Breast epithelium (tissue), 4 donors: ENCODE measurements at regions not wholly inside any gene's neighbourhood (a gene's known extent, or its start where the extent isn't known, plus 50 kb on each side); places are given as distances from the start of the nearest gene placed in this dataset.

Experiments
- DNase-seq, 2 donors: peaks; one replicate each; pipeline ENCODE4 v3.0.0-alpha.2; 2019; ENCODE audit warnings: low spot score in 2 of 2
- H3K27ac ChIP-seq, 2 donors: fragments of 200-600 bp; sonication (generic) in 1 of 2; one replicate each; pipeline ENCODE4 v1.5.1; 2016 to 2019; ENCODE audit warnings: mild to moderate bottlenecking in 1 of 2
- H3K27me3 ChIP-seq, 2 donors: fragments of 200-600 bp; sonication (generic) in 1 of 2; one replicate each; pipeline versions ENCODE4 v1.5.1 to v1.6.0; 2017 to 2019; ENCODE audit warnings: control low read depth in 1 of 2, mild to moderate bottlenecking in 1 of 2
- H3K36me3 ChIP-seq: fragments of 200-600 bp; one replicate; pipeline ENCODE4 v1.5.1; 2019
- H3K4me1 ChIP-seq, 2 donors: fragments of 200-600 bp; sonication (generic); one replicate each; pipeline ENCODE4 v1.5.1; 2016 to 2019; ENCODE audit warnings: control low read depth in 1 of 2
- H3K4me3 ChIP-seq, 3 donors: fragments of 200-600 bp; sonication (generic); 1 replicate in 2 of 3; 2 replicates in 1 of 3; pipeline ENCODE4 v1.5.1; 2016 to 2019; ENCODE audit warnings: mild to moderate bottlenecking in 3 of 3, moderate library complexity in 2 of 3
- H3K9me3 ChIP-seq, 2 donors: fragments of 200-600 bp; sonication (generic) in 1 of 2; one replicate each; pipeline ENCODE4 v1.5.1; 2016 to 2019; ENCODE audit warnings: control low read depth in 1 of 2
- CTCF ChIP-seq, 3 donors: fragments of 450-650 bp; IDR thresholded peaks; one replicate each; pipeline ENCODE4 v1.5.1; 2016 to 2017; ENCODE audit warnings: antibody characterized with exemption in 3 of 3, mild to moderate bottlenecking in 3 of 3, moderate library complexity in 3 of 3
- POLR2A ChIP-seq: fragments of 450-650 bp; IDR thresholded peaks from one replicate; pipeline ENCODE4 v1.6.1; 2016; ENCODE audit warnings: antibody characterized with exemption, mild to moderate bottlenecking, moderate library complexity
- POLR2AphosphoS5 ChIP-seq, 3 donors: sonication (generic); formaldehyde crosslinking; IDR thresholded peaks; one replicate each; pipeline ENCODE4 v1.6.1; 2017; ENCODE audit warnings: antibody characterized with exemption in 3 of 3
- intact Hi-C: fragments of 100-400 bp; cut with DNase I; formaldehyde crosslinking; loops from one replicate; pipeline ENCODE4 v1.15.1; 2023; ENCODE audit warnings: low total_unique reads

GRCh38 chr21:38188037-38188436, 68.8 kb upstream of the KCNJ15 start:
- no peak overlapping the region for H3K4me3 ChIP-seq
- peaks cover 6 to 9% of the 10 kb centered on the region in 2 donors for H3K9me3 ChIP-seq
- TF ChIP-seq CTCF (IDR thresholded peaks at IDR 0.05), result no peak
- no peak for TF ChIP-seq POLR2AphosphoS5 (IDR thresholded peaks at IDR 0.05)
- no peak for TF ChIP-seq POLR2A
- DNase-seq, result no peak
- H3K27me3 ChIP-seq, result no peaks in the 10 kb centered on the region
- intact Hi-C loops, result no loop called here
- no peaks in the 10 kb centered on the region for H3K36me3 ChIP-seq
- H3K27ac ChIP-seq, result no peak overlapping the region
- H3K4me1 ChIP-seq, result no peaks in the 10 kb centered on the region

- H3K4me1 ChIP-seq, result no peaks in the 10 kb centered on the region
- TF ChIP-seq POLR2A, result no peak
- no peak for TF ChIP-seq CTCF (IDR thresholded peaks at IDR 0.05)
- no peak for TF ChIP-seq POLR2AphosphoS5 (IDR thresholded peaks at IDR 0.05)
- no peak overlapping the region for H3K4me3 ChIP-seq
- H3K9me3 ChIP-seq, result peaks cover 0 to 23% of the 10 kb centered on the region in 2 donors
- H3K27ac ChIP-seq, result no peak overlapping the region
- H3K36me3 ChIP-seq, result no peaks in the 10 kb centered on the region
- H3K27me3 ChIP-seq, result no peaks in the 10 kb centered on the region
- DNase-seq, result no peak
- intact Hi-C loops, result no loop called here
These were observed 60.8 kb upstream of the KCNJ15 start for GRCh38 chr21:38196036-38196435.

- H3K27ac ChIP-seq, result no peak overlapping the region
- no peak overlapping the region for H3K4me3 ChIP-seq
- intact Hi-C loops, result no loop called here
- TF ChIP-seq CTCF (IDR thresholded peaks at IDR 0.05) (no peak), POLR2A (no peak), POLR2AphosphoS5 (IDR thresholded peaks at IDR 0.05) (no peak)
- H3K9me3 ChIP-seq, result no peaks in the 10 kb centered on the region
- no peaks in the 10 kb centered on the region for H3K4me1 ChIP-seq
- H3K36me3 ChIP-seq, result no peaks in the 10 kb centered on the region
- H3K27me3 ChIP-seq, result peaks cover 0 to 6% of the 10 kb centered on the region in 2 donors
- no peak for DNase-seq
These were observed 54.0 kb upstream of the KCNJ15 start for GRCh38 chr21:38202811-38203210.

GRCh38 chr21:38203229-38203628, 53.6 kb upstream of the KCNJ15 start:
- Histone ChIP-seq H3K36me3 (no peaks in the 10 kb centered on the region), H3K9me3 (no peaks in the 10 kb centered on the region), H3K27me3 (peaks cover 0 to 6% of the 10 kb centered on the region in 2 donors), H3K4me3 (no peak overlapping the region), H3K4me1 (no peaks in the 10 kb centered on the region), H3K27ac (no peak overlapping the region)
- no peak for TF ChIP-seq POLR2A
- no peak for TF ChIP-seq POLR2AphosphoS5 (IDR thresholded peaks at IDR 0.05)
- TF ChIP-seq CTCF (IDR thresholded peaks at IDR 0.05), result no peak
- no peak for DNase-seq
- intact Hi-C loops, result no loop called here

GRCh38 chr21:38205940-38206339, 50.9 kb upstream of the KCNJ15 start:
- no peak overlapping the region for H3K27ac ChIP-seq
- no peak for TF ChIP-seq POLR2AphosphoS5 (IDR thresholded peaks at IDR 0.05)
- TF ChIP-seq CTCF (IDR thresholded peaks at IDR 0.05), result no peak
- no peak for TF ChIP-seq POLR2A

More at GRCh38 chr21:38205940-38206339, 50.9 kb upstream of the KCNJ15 start:
- peaks cover 0 to 13% of the 10 kb centered on the region in 2 donors for H3K9me3 ChIP-seq
- intact Hi-C loops, result no loop called here
- no peak overlapping the region for H3K4me3 ChIP-seq
- H3K36me3 ChIP-seq, result no peaks in the 10 kb centered on the region
- DNase-seq, result no peak
- H3K27me3 ChIP-seq, result peaks cover 0 to 9% of the 10 kb centered on the region in 2 donors
- no peaks in the 10 kb centered on the region for H3K4me1 ChIP-seq
